Spinal cord (tissue), 9 donors: ENCODE measurements at regions not wholly inside any gene's neighbourhood (a gene's known extent, or its start where the extent isn't known, plus 50 kb on each side); places are given as distances from the start of the nearest gene placed in this dataset.
"Not testable (repeated sequence)": the region's sequence is repeated elsewhere in the genome, so short reads cannot be mapped to it uniquely, and the experiment has no call there.

Source experiments
- DNase-seq, 6 donors: peaks; one replicate each; pipeline versions ENCODE4 v3.0.0 to v3.0.0-alpha.2; 2013 to 2015; ENCODE audit warnings: low spot score in 6 of 6, low read depth in 4 of 6
- H3K27ac ChIP-seq: one replicate; pipeline ENCODE4 v1.5.1; 2013; ENCODE audit warnings: low read depth, low read length, control low read depth
- H3K27me3 ChIP-seq: one replicate; pipeline ENCODE4 v1.6.1; 2013; ENCODE audit warnings: low read length; ENCODE audit not compliant: control insufficient read depth, insufficient read depth
- H3K36me3 ChIP-seq: one replicate; pipeline ENCODE4 v1.6.1; 2013; ENCODE audit warnings: low read length; ENCODE audit not compliant: control insufficient read depth, insufficient read depth
- H3K4me1 ChIP-seq: one replicate; pipeline ENCODE4 v1.6.1; 2013; ENCODE audit warnings: low read length; ENCODE audit not compliant: control insufficient read depth, insufficient read depth
- H3K4me3 ChIP-seq: one replicate; pipeline ENCODE4 v1.5.1; 2013; ENCODE audit warnings: low read depth, low read length, control low read depth
- H3K9me3 ChIP-seq: one replicate; pipeline ENCODE4 v1.6.1; 2013; ENCODE audit warnings: low read length; ENCODE audit not compliant: control insufficient read depth, insufficient read depth
- WGBS: methylation state at CpG from one replicate; pipeline ENCODE4 v1.1.5; 2013; ENCODE audit warnings: missing lambda C conversion rate; ENCODE audit not compliant: insufficient coverage; 5-methylcytosine and 5-hydroxymethylcytosine counted together
- donor health status: healthy.

DNA sequence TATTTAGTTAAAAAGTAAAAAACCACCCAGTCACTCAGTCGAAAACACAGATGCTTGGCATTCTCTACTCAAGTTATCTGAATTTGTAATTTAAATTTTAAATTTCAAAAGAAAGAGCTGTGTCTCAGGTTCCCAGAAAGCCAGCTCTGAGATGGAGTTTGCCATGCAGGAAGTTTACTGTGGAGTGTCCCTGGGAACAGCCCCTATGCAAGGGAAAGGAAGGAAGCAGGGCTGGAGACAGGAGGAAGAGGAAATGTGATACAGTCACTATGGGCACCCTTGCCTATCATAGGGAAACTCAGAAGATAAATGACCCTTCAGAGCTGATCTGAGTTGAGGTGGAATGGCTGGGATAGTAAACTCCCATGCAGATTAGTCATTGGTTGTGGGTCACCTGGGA, 408.8 kb upstream of the ACTBL2 start:
- WGBS: no CpG with 5 or more reads among the region's 1 CpG
- no peaks in the 10 kb centered on the region for H3K9me3 ChIP-seq
- no peak overlapping the region for H3K4me3 ChIP-seq
- H3K4me1 ChIP-seq: no peaks in the 10 kb centered on the region
- no peak overlapping the region for H3K27ac ChIP-seq
- no peak for DNase-seq
- no peaks in the 10 kb centered on the region for H3K27me3 ChIP-seq
- H3K36me3 ChIP-seq: no peaks in the 10 kb centered on the region

DNA sequence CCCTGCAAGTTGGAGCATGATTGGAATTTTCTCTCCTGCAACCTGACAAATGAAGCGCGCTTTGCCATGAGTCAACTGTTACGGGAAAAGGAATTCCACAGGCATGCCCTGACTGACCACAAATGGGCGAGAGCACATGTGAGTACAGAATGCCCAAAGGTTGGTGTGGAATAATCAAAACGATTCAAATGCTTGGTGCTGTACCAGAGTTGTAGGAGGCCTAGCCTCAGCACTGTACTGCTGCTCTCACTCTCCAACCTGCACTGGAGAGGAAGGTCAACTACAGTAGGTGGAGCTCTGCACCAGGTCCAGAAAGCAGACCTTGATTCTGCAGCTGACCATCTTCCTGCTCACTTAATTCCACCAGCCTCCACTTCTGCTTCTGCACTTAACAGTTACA, 406.9 kb upstream of the ACTBL2 start:
- DNase-seq: no peak
- H3K9me3 ChIP-seq: no peaks in the 10 kb centered on the region
- no peak overlapping the region for H3K4me3 ChIP-seq
- no peaks in the 10 kb centered on the region for H3K36me3 ChIP-seq
- no peaks in the 10 kb centered on the region for H3K4me1 ChIP-seq
- no peak overlapping the region for H3K27ac ChIP-seq
- WGBS: 94% methylated on average over 5 of the region's 5 CpGs
- H3K27me3 ChIP-seq: no peaks in the 10 kb centered on the region

DNA sequence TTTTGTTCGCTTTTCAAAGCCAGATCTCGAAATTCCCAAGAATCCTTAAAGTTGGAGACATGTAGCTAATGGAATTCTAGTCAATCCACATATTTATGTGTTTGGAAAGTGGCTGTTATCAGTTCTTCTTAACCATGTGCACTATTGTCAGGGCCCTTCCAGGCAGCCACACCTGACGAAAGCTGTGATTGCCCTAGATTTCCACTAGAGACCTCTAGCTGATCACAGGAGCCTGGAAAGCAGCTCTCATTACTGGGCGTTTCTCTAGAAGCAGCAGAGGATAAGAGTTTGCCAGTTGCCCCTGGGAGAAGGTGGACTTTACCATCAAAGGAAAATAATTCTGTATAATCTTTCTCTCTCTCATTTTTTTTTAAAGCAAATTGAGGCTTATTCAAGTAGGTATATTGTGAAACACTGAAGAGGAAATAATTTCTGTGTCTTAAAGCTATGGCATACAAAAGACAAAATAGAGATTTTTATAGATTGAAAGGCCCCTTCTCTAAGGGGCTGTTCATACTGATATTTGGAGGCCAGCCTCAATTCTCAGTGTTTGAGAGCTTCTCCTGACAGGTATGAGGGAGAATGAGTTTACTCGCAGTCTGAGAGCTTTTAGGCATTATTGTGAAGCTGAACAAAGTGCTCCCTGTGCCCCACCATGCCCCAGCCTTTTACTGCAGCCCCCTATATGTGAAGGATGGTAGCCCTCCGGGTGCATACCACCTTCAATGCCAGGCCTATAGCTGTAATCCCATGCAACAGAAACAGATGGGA, 405.4 kb upstream of the ACTBL2 start:
- no peak overlapping the region for H3K4me3 ChIP-seq
- H3K27ac ChIP-seq: no peak overlapping the region
- WGBS: no CpG with 5 or more reads among the region's 6 CpGs
- no peaks in the 10 kb centered on the region for H3K9me3 ChIP-seq
- no peaks in the 10 kb centered on the region for H3K27me3 ChIP-seq
- peak in 5 of 6 donors; percentile 17 to 90 (median 37) for DNase-seq
- H3K36me3 ChIP-seq: no peaks in the 10 kb centered on the region
- no peaks in the 10 kb centered on the region for H3K4me1 ChIP-seq

DNA sequence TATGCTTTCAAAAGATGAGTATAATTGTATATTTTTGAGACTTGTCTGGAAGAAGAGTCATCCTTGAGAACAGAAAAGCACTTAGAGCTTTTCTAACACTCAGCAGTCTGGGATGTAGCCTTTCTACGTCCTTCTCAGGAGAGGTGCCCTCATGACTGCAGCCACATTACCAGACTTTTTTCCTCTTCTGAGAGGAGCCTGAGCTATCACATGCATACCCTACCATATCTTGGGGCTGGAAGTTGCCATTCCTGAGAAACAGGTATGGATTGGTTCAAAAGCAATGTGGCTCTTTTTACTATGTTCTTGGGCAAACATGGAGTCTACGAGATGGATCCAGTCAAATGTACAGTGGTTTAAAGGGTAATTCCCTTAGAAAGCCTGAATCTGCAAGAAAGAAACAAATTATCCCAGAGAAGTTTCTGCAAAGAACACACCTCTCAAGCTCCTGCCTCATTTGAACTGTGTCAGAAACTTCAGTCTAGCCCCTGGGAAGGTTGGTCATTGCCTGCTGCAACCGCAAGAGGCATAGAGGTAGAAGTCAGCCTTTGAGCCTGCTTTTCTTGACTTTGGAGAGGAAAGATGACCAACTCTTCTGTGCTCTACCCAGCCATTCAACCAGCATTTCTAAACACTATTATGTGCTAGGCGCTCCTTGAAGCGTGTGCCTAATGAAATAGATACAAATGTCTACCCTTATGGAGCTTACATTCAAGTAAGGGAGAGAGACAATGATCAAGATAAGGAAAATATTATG, 401.9 kb upstream of the ACTBL2 start:
- no peak overlapping the region for H3K4me3 ChIP-seq
- no peak for DNase-seq
- H3K4me1 ChIP-seq: no peaks in the 10 kb centered on the region
- WGBS: 100% methylated on average over 1 of the region's 5 CpGs
- H3K9me3 ChIP-seq: no peaks in the 10 kb centered on the region
- H3K36me3 ChIP-seq: no peaks in the 10 kb centered on the region
- H3K27me3 ChIP-seq: no peaks in the 10 kb centered on the region
- H3K27ac ChIP-seq: no peak overlapping the region

DNA sequence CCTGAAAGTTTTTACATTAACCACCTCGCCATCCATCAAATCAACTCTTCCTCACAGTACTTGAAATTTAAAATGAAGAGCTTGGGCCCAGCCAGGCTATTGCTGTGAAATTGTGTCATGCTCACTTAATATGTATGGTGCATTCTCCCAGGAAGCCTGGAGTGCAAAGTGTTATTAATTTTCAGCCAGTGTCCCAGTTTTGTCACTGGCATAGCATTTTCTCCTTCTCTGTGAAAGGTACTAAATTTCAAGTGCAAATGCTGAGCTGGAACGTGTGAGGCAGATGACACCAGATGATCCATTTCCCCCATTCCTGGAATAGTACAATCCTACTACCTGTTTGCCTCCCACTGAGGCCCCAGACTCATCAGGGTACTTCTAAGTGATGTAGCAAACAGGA, 397.6 kb upstream of the ACTBL2 start:
- 17% methylated on average over 1 of the region's 2 CpGs for WGBS
- H3K4me1 ChIP-seq: no peaks in the 10 kb centered on the region
- H3K27me3 ChIP-seq: no peaks in the 10 kb centered on the region
- no peaks in the 10 kb centered on the region for H3K9me3 ChIP-seq
- H3K4me3 ChIP-seq: no peak overlapping the region
- no peaks in the 10 kb centered on the region for H3K36me3 ChIP-seq
- no peak overlapping the region for H3K27ac ChIP-seq
- peak in 1 of 6 donors; percentile 77 for DNase-seq

DNA sequence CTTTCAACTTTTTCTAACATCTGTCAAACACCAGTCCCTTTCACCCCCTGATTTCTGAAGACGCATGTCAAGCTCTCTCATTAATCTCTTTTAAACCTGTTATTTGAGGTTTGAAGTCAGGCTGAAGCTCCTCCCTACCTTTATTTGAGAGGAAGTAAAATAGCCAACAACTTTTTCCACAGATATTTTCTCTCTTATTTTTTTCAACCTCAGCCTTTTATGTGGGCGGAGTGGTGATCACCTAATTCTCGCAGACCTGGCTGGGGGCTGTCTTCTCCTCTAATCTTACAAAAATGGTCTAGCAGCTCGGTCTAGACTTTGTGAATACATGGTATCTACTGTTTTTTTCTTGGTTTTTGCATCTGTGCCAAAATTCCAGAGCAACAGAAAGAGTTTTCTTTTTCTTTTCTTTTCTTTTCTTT, 395.7 kb upstream of the ACTBL2 start:
- no peak for DNase-seq
- WGBS: 100% methylated on average over 3 of the region's 4 CpGs
- H3K27me3 ChIP-seq: no peaks in the 10 kb centered on the region

DNA sequence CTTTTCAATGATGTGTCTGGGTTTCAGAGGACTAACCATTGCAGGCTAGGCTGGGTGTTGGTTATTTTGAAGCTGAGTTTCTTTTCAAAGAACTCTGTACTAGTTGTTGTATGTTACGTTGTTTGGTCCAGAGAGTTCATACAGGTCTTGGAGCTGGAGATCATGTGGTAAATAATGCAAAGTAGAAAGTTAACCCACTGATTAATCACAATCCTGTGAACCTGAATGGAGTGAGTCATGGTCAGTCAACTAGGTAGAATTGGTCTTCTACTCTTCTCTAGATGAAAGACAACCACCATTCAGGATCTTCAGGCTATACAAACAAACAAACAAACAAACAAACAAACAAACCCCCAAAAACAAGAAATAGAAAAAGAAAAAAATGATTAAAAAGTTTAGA, 388.9 kb upstream of the ACTBL2 start:
- Histone ChIP-seq H3K36me3 (no peaks in the 10 kb centered on the region), H3K9me3 (no peaks in the 10 kb centered on the region), H3K4me1 (no peaks in the 10 kb centered on the region), H3K4me3 (no peak overlapping the region), H3K27me3 (no peaks in the 10 kb centered on the region), H3K27ac (no peak overlapping the region)
- no peak for DNase-seq
- no CpG with 5 or more reads among the region's 1 CpG for WGBS

More for the DNA sequence above, 395.7 kb upstream of the ACTBL2 start:
- H3K4me1 ChIP-seq: no peaks in the 10 kb centered on the region
- H3K36me3 ChIP-seq: no peaks in the 10 kb centered on the region
- H3K27ac ChIP-seq: no peak overlapping the region
- H3K4me3 ChIP-seq: no peak overlapping the region
- no peaks in the 10 kb centered on the region for H3K9me3 ChIP-seq

DNA sequence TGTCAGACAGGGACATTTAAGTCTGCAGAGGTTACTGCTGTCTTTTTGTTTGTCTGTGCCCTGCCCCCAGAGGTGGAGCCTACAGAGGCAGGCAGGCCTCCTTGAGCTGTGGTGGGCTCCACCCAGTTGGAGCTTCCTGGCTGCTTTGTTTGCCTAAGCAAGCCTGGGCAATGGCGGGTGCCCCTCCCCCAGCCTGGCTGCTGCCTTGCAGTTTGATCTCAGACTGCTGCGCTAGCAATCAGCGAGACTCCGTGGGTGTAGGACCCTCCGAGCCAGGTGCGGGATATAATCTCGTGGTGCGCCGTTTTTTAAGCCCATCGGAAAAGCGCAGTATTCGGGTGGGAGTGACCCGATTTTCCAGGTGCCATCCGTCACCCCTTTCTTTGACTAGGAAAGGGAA, 387.7 kb upstream of the ACTBL2 start:
- DNase-seq, H3K27me3 ChIP-seq, H3K4me3 ChIP-seq, H3K27ac ChIP-seq, H3K36me3 ChIP-seq, H3K9me3 ChIP-seq, H3K4me1 ChIP-seq: not testable (repeated sequence)
- 100% methylated on average over 4 of the region's 14 CpGs for WGBS

DNA sequence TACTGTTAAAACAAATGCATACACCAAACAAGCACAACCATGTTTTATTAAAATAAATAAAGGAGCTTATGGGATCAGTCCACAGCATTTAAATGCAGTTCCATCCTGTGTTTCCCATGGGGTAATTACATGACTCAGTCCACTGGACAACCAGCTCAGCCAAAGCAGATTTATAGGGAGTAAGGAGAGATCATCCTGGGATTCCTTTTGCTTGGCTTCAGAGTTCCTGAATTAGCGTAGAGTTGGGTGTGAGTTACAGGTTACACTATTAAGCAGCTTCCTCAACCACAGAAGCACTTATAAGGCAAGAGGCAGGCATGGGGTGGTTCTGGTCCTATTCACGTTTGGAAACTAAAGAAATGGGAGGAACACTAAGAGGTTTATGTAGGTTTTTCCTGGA, 381.1 kb upstream of the ACTBL2 start:
- H3K4me3 ChIP-seq: no peak overlapping the region
- no peaks in the 10 kb centered on the region for H3K27me3 ChIP-seq
- no peaks in the 10 kb centered on the region for H3K36me3 ChIP-seq
- no peak for DNase-seq
- no CpG with 5 or more reads among the region's 2 CpGs for WGBS
- H3K4me1 ChIP-seq: no peaks in the 10 kb centered on the region
- H3K27ac ChIP-seq: no peak overlapping the region
- no peaks in the 10 kb centered on the region for H3K9me3 ChIP-seq

DNA sequence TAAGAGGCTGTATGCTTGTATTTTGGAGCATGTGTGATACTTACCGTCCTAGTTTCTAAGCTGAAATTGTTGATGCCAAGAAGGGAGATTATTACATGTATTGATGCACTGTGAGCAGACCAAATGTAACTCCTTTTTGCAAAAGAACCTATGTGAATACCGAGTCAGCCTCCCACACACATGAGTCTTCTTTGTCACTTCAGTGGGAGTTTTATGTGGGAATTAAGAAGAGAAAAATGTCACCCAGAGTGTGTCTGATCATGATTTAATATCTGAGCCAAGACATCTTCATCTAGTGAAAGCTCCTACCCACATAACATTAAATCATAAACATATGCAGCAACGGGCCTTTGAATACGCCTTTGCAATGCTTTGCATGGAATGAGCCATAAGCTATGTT, 380.3 kb upstream of the ACTBL2 start:
- Histone ChIP-seq H3K27me3 (no peaks in the 10 kb centered on the region), H3K36me3 (no peaks in the 10 kb centered on the region), H3K4me3 (no peak overlapping the region), H3K9me3 (no peaks in the 10 kb centered on the region), H3K27ac (no peak overlapping the region), H3K4me1 (no peaks in the 10 kb centered on the region)
- no CpG with 5 or more reads among the region's 4 CpGs for WGBS
- DNase-seq: no peak
